ENCODE measurements at regions not wholly inside any gene's neighbourhood (a gene's known extent, or its start where the extent isn't known, plus 50 kb on each side); places are given as distances from the start of the nearest gene placed in this dataset.

- Histone ChIP-seq H3K4me1 (peaks cover 0 to 8% (median 0%) of the 10 kb centered on the region in 4 donors), H3K36me3 (no peaks in the 10 kb centered on the region), H3K27me3 (no peaks in the 10 kb centered on the region), H3K9me3 (no peaks in the 10 kb centered on the region), H3K27ac (no peak overlapping the region), H3K4me3 (no peak overlapping the region)
- no peak for TF ChIP-seq POLR2A (IDR thresholded peaks at IDR 0.05)
- TF ChIP-seq, protein P1, sequence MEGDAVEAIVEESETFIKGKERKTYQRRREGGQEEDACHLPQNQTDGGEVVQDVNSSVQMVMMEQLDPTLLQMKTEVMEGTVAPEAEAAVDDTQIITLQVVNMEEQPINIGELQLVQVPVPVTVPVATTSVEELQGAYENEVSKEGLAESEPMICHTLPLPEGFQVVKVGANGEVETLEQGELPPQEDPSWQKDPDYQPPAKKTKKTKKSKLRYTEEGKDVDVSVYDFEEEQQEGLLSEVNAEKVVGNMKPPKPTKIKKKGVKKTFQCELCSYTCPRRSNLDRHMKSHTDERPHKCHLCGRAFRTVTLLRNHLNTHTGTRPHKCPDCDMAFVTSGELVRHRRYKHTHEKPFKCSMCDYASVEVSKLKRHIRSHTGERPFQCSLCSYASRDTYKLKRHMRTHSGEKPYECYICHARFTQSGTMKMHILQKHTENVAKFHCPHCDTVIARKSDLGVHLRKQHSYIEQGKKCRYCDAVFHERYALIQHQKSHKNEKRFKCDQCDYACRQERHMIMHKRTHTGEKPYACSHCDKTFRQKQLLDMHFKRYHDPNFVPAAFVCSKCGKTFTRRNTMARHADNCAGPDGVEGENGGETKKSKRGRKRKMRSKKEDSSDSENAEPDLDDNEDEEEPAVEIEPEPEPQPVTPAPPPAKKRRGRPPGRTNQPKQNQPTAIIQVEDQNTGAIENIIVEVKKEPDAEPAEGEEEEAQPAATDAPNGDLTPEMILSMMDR (IDR thresholded peaks at IDR 0.05): no peak
- TF ChIP-seq EP300 (IDR thresholded peaks at IDR 0.05): no peak
- WGBS, 2 donors: 17 to 28% methylated on average over 3 of the region's 3 CpGs
- no peak for DNase-seq (ENCODE audit: low spot score in 2 of 2)
These were observed 341.0 kb upstream of the ZMIZ1 start for GRCh38 chr10:78727728-78728127.

DNA sequence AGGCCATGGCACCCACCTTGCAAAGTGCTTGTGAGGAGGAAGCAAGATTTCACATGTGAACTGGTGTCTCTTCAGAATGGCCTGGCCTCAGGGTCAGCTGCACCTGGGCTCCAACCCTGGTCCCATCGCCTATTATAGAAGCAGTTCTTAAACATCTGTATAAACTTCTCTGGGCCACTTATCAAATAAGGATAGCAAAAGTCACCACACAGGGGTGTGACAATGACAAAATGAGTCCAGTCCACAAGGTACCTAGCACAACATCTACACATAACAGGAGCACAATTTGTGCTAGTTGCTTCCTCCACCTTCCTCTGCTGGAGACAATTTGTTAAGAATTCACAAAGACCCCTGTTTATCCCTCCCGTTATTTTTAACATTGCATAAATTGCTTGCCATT lies 340.6 kb upstream of the ZMIZ1 start:
- no peak overlapping the region for H3K4me3 ChIP-seq
- no peaks in the 10 kb centered on the region for H3K36me3 ChIP-seq
- 81 to 86% methylated on average over 2 of the region's 2 CpGs for WGBS, 2 donors
- no peaks in the 10 kb centered on the region for H3K27me3 ChIP-seq
- H3K4me1 ChIP-seq: peaks cover 0 to 8% (median 0%) of the 10 kb centered on the region in 4 donors
- H3K27ac ChIP-seq: no peak overlapping the region
- TF ChIP-seq EP300 (IDR thresholded peaks at IDR 0.05): no peak
- TF ChIP-seq, protein P1 (IDR thresholded peaks at IDR 0.05): no peak
- TF ChIP-seq POLR2A (IDR thresholded peaks at IDR 0.05): no peak
- no peaks in the 10 kb centered on the region for H3K9me3 ChIP-seq
- no peak for DNase-seq (ENCODE audit: low spot score in 2 of 2)

- H3K4me3 ChIP-seq: no peak overlapping the region
- DNase-seq (ENCODE audit: low spot score in 2 of 2): no peak
- no peaks in the 10 kb centered on the region for H3K9me3 ChIP-seq
- no peaks in the 10 kb centered on the region for H3K36me3 ChIP-seq
- TF ChIP-seq POLR2A (IDR thresholded peaks at IDR 0.05) (no peak), EP300 (IDR thresholded peaks at IDR 0.05) (no peak)
- TF ChIP-seq, protein P1 (IDR thresholded peaks at IDR 0.05): no peak
- 92 to 94% methylated on average over 8 of the region's 8 CpGs for WGBS, 2 donors
- no peaks in the 10 kb centered on the region for H3K27me3 ChIP-seq
- H3K4me1 ChIP-seq: peaks cover 0 to 8% (median 0%) of the 10 kb centered on the region in 4 donors
- no peak overlapping the region for H3K27ac ChIP-seq
These were observed 339.4 kb upstream of the ZMIZ1 start for GRCh38 chr10:78729366-78729765.

DNA sequence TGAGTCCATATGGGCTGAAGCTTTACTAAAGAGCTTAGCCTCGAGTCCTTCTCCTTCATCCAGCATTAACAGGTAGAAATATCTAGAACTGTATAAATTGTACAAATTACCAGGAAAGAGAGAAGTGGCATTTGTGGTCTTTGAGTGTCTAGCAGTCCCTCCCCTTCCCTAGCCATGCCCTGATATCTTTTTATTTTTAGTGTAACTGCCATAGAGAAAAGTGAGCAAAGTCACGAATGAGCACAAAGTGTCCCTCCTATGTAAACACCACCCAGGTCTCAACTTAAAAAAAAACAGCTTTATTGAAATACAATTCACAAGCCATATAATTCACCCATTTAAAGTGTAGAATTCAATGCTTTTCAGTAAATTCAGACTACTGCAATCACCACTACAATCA lies 339.0 kb upstream of the ZMIZ1 start:
- Histone ChIP-seq H3K9me3 (no peaks in the 10 kb centered on the region), H3K4me1 (peaks cover 0 to 8% (median 0%) of the 10 kb centered on the region in 4 donors), H3K27me3 (no peaks in the 10 kb centered on the region), H3K4me3 (no peak overlapping the region), H3K27ac (no peak overlapping the region), H3K36me3 (no peaks in the 10 kb centered on the region)
- no peak for DNase-seq (ENCODE audit: low spot score in 2 of 2)
- WGBS, 2 donors: 58% methylated on average over 2 of the region's 2 CpGs
- TF ChIP-seq, protein P1 (IDR thresholded peaks at IDR 0.05): no peak
- TF ChIP-seq EP300 (IDR thresholded peaks at IDR 0.05) (no peak), POLR2A (IDR thresholded peaks at IDR 0.05) (no peak)

DNA sequence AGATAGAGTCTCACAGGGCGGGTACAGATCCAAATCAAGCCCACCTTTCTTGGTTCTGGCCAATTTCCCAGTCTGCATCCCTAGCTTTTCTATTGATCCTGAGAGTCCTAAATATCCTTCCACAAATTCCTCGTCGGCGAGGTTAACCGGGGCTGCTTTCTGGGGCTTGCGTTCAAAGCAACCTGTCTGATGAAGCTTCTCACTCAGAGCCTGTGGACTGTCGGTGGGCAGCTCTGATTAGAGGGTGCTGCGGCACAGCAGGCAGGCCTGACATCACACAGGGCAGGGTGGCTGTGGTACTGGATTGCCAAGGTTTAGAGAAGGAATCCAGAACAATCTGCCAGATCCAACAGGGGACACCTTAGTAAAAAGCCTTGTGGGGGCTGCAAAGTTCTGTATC lies 338.0 kb upstream of the ZMIZ1 start:
- no peak for DNase-seq (ENCODE audit: low spot score in 2 of 2)
- Histone ChIP-seq H3K36me3 (no peaks in the 10 kb centered on the region), H3K27ac (no peak overlapping the region), H3K4me3 (no peak overlapping the region), H3K4me1 (peaks cover 0 to 8% (median 0%) of the 10 kb centered on the region in 4 donors), H3K9me3 (no peaks in the 10 kb centered on the region), H3K27me3 (no peaks in the 10 kb centered on the region)
- TF ChIP-seq POLR2A (IDR thresholded peaks at IDR 0.05) (no peak), EP300 (IDR thresholded peaks at IDR 0.05) (no peak)
- TF ChIP-seq, protein P1 (IDR thresholded peaks at IDR 0.05): no peak
- 92 to 95% methylated on average over 8 of the region's 8 CpGs for WGBS, 2 donors

Data from tibial nerve (tissue), 4 donors.